Adrenal gland (tissue), 5 donors: ENCODE measurements at regions not wholly inside any gene's neighbourhood (a gene's known extent, or its start where the extent isn't known, plus 50 kb on each side); places are given as distances from the start of the nearest gene placed in this dataset.

Experiments
- CTCF ChIP-seq, 6 experiments: fragments of 450-650 bp in 4 of 6; fragments of 200-600 bp in 2 of 6; sonication (generic) in 1 of 6; IDR thresholded peaks; 1 replicate in 5 of 6; 2 replicates in 1 of 6; pipeline versions ENCODE4 v1.5.1 to v1.8.0; 2016 to 2021; ENCODE audit warnings: antibody characterized with exemption in 6 of 6, mild to moderate bottlenecking in 2 of 6, moderate library complexity in 1 of 6
- POLR2A ChIP-seq, 2 donors: fragments of 450-650 bp; IDR thresholded peaks; one replicate each; pipeline ENCODE4 v1.6.1; 2017; ENCODE audit warnings: antibody characterized with exemption in 2 of 2, mild to moderate bottlenecking in 2 of 2, moderate library complexity in 1 of 2
- donor health status: DM: no; HTN: no; CAD: no.

GRCh38 chr2:51628917-51629316 lies 597.0 kb upstream of the NRXN1 start:
- TF ChIP-seq CTCF (IDR thresholded peaks at IDR 0.05) = no peak
- no peak for TF ChIP-seq POLR2A (IDR thresholded peaks at IDR 0.05)
